CD1c-positive myeloid dendritic cell (primary cell): ENCODE measurements at regions not wholly inside any gene's neighbourhood (a gene's known extent, or its start where the extent isn't known, plus 50 kb on each side); places are given as distances from the start of the nearest gene placed in this dataset.

ENCODE experiments used
- DNase-seq: peaks from one replicate; pipeline ENCODE4 v3.0.0-alpha.2; 2016; ENCODE audit errors: extremely low spot score

GRCh38 chr15:66848686-66849392, 146.8 kb downstream of the SMAD6 start:
- DNase-seq = no peak

- no peak for DNase-seq
These were observed 147.3 kb downstream of the SMAD6 start for GRCh38 chr15:66849393-66849745.

GRCh38 chr15:66849746-66850077, 147.7 kb downstream of the SMAD6 start:
- DNase-seq = no peak

- no peak for DNase-seq
These were observed 148.3 kb downstream of the SMAD6 start for GRCh38 chr15:66850078-66850991.

GRCh38 chr15:66850996-66851310, 148.9 kb downstream of the SMAD6 start:
- DNase-seq = no peak

GRCh38 chr15:66851311-66852063, 149.5 kb downstream of the SMAD6 start:
- DNase-seq = peak; percentile 84

GRCh38 chr15:66852064-66852905, 150.2 kb downstream of the SMAD6 start:
- no peak for DNase-seq

- no peak for DNase-seq
These were observed 152.3 kb downstream of the SMAD6 start for GRCh38 chr15:66854012-66854965.

GRCh38 chr15:66855041-66855440, 153.0 kb downstream of the SMAD6 start:
- DNase-seq = no peak

- no peak for DNase-seq
These were observed 155.7 kb downstream of the SMAD6 start for GRCh38 chr15:66857694-66858093.

GRCh38 chr15:66858423-66859207, 156.6 kb downstream of the SMAD6 start:
- DNase-seq = no peak

- no peak for DNase-seq
These were observed 157.7 kb downstream of the SMAD6 start for GRCh38 chr15:66859688-66860253.

GRCh38 chr15:66860844-66861243, 158.8 kb downstream of the SMAD6 start:
- DNase-seq = no peak

- no peak for DNase-seq
These were observed 160.3 kb downstream of the SMAD6 start for GRCh38 chr15:66862111-66862939.

- peak; percentile 90 for DNase-seq
These were observed 160.9 kb downstream of the SMAD6 start for GRCh38 chr15:66862940-66863335.

- no peak for DNase-seq
These were observed 161.5 kb downstream of the SMAD6 start for GRCh38 chr15:66863390-66864085.

- no peak for DNase-seq
These were observed 162.2 kb downstream of the SMAD6 start for GRCh38 chr15:66864086-66864830.
